Neural cell (in vitro differentiated cells): ENCODE measurements at regions not wholly inside any gene's neighbourhood (a gene's known extent, or its start where the extent isn't known, plus 50 kb on each side); places are given as distances from the start of the nearest gene placed in this dataset.

Source experiments
- H2AFZ ChIP-seq: fragments of 200-600, 300-800 bp; sonication (generic), shearing (Covaris generic); 2 replicates; pipeline ENCODE4 v1.6.0; 2014; ENCODE audit warnings: low read depth, mild to moderate bottlenecking, antibody characterized with exemption, low read length, moderate library complexity
- H3F3A ChIP-seq: fragments of 200-600 bp; shearing (Covaris generic); 2 replicates; pipeline ENCODE4 v1.6.1; 2016; ENCODE audit warnings: mild to moderate bottlenecking, moderate library complexity, mixed read lengths, antibody characterized with exemption, low read length; ENCODE audit not compliant: insufficient read depth, poor library complexity, severe bottlenecking
- H3K27ac ChIP-seq: fragments of 200-600, 300-800 bp; sonication (generic), shearing (Covaris generic); 2 replicates; pipeline ENCODE4 v1.5.1; 2014; ENCODE audit warnings: mild to moderate bottlenecking, low read length, moderate library complexity
- H3K27me3 ChIP-seq: fragments of 300-800, 200-600 bp; sonication (generic), shearing (Covaris generic); 2 replicates; pipeline ENCODE4 v1.6.0; 2014; ENCODE audit warnings: mild to moderate bottlenecking, low read depth, low read length, moderate library complexity; ENCODE audit not compliant: insufficient read depth
- H3K36me3 ChIP-seq: fragments of 300-800, 200-600 bp; sonication (generic), shearing (Covaris generic); 2 replicates; pipeline ENCODE4 v1.5.1; 2014; ENCODE audit warnings: mild to moderate bottlenecking, antibody characterized with exemption, low read length, moderate library complexity; ENCODE audit not compliant: insufficient read depth
- H3K4me2 ChIP-seq: fragments of 300-800, 200-600 bp; sonication (generic), shearing (Covaris generic); 2 replicates; pipeline ENCODE4 v1.6.0; 2014; ENCODE audit warnings: mild to moderate bottlenecking, low read length
- H3K4me3 ChIP-seq: fragments of 300-800, 200-600 bp; sonication (generic), shearing (Covaris generic); 2 replicates; pipeline ENCODE4 v1.5.1; 2014; ENCODE audit warnings: mild to moderate bottlenecking, low read length, moderate library complexity
- H3K79me2 ChIP-seq: fragments of 200-600 bp; shearing (Covaris generic); replicated peaks from 2 replicates; pipeline ENCODE4 v1.6.0; 2014; ENCODE audit warnings: mild to moderate bottlenecking, low read length, moderate library complexity; ENCODE audit not compliant: insufficient read depth
- H3K9ac ChIP-seq: fragments of 300-800, 200-600 bp; sonication (generic), shearing (Covaris generic); 2 replicates; pipeline ENCODE4 v1.6.1; 2016; ENCODE audit warnings: mild to moderate bottlenecking, low read length, mixed read lengths
- H3K9me2 ChIP-seq: fragments of 200-600 bp; shearing (Covaris generic); 2 replicates; pipeline ENCODE4 v1.6.1; 2016; ENCODE audit warnings: mild to moderate bottlenecking, low read length, mixed read lengths; ENCODE audit not compliant: insufficient read depth
- H3K9me3 ChIP-seq: fragments of 200-600, 300-800 bp; sonication (generic), shearing (Covaris generic); 2 replicates; pipeline ENCODE4 v1.6.1; 2016; ENCODE audit warnings: mild to moderate bottlenecking, mixed run types, low read length, moderate library complexity, mixed read lengths
- H4K20me1 ChIP-seq: fragments of 200-600 bp; shearing (Covaris generic); 2 replicates; pipeline ENCODE4 v1.6.1; 2016; ENCODE audit warnings: mild to moderate bottlenecking, mixed run types; ENCODE audit not compliant: insufficient read depth
- EP300 ChIP-seq: fragments of 450-650 bp; conservative IDR thresholded peaks from 2 replicates; pipeline ENCODE4 v1.6.1; 2014; ENCODE audit warnings: antibody characterized with exemption, mild to moderate bottlenecking, moderate library complexity; ENCODE audit not compliant: poor library complexity, severe bottlenecking
- EZH2 ChIP-seq: fragments of 200-600, 300-800 bp; shearing (Covaris generic), sonication (generic); IDR thresholded peaks from 2 replicates; pipeline ENCODE4 v1.6.1; 2014; ENCODE audit warnings: antibody characterized with exemption, low read length, borderline replicate concordance, mild to moderate bottlenecking; ENCODE audit not compliant: insufficient read depth, poor library complexity, severe bottlenecking
- MXI1 ChIP-seq: fragments of 450-650 bp; conservative IDR thresholded peaks from 2 replicates; pipeline ENCODE4 v1.6.1; 2014; ENCODE audit warnings: antibody characterized with exemption, mild to moderate bottlenecking; ENCODE audit not compliant: poor library complexity, severe bottlenecking
- POLR2AphosphoS5 ChIP-seq: IDR thresholded peaks from 2 replicates; pipeline ENCODE4 v1.6.1; 2012
- RAD21 ChIP-seq: fragments of 450-650 bp; conservative IDR thresholded peaks from 2 replicates; pipeline ENCODE4 v1.6.1; 2014; ENCODE audit warnings: antibody characterized with exemption, mild to moderate bottlenecking, moderate library complexity
- SMC3 ChIP-seq: fragments of 450-650 bp; conservative IDR thresholded peaks from 2 replicates; pipeline ENCODE4 v1.6.1; 2014; ENCODE audit warnings: antibody characterized with exemption, mild to moderate bottlenecking, moderate library complexity; ENCODE audit not compliant: poor library complexity
- TAF1 ChIP-seq: IDR thresholded peaks from 2 replicates; pipeline ENCODE4 v1.6.1; 2012; ENCODE audit warnings: low read depth
- TF ChIP-seq, protein P1 (sequence below): fragments of 450-650 bp; IDR thresholded peaks from 2 replicates; pipeline ENCODE4 v1.5.1; 2014; ENCODE audit warnings: antibody characterized with exemption, mild to moderate bottlenecking, moderate library complexity; ENCODE audit not compliant: poor library complexity, severe bottlenecking
- TF ChIP-seq, protein P2 (sequence below): IDR thresholded peaks from 2 replicates; pipeline ENCODE4 v1.6.1; 2012; ENCODE audit warnings: borderline replicate concordance

DNA sequence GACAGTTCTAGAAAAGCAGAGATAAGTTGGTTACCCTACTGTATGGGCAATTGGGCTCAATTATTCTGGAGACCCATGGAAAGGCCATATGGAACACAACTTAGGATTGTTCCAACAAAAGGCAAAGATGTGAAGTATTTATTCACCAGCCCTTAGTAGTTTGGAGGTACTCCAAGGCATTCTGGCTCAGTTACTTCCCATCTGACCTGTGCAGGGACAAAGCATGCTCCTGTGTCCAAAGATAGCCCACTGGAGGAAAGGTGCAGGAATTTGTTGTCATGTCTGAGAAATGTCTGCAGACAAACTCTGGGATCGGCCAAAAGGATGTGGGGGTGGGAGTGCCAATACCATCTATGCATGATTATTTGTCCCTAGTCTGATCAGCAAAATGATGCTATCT lies 279.5 kb upstream of the PTGER4 start:
- H3K9ac ChIP-seq = no peak overlapping the region
- H3K4me3 ChIP-seq = no peak overlapping the region
- H3K9me2 ChIP-seq = no peaks in the 10 kb centered on the region
- no peak overlapping the region for H3K4me2 ChIP-seq
- peaks cover 4% of the 10 kb centered on the region for H3F3A ChIP-seq
- H3K27me3 ChIP-seq = no peaks in the 10 kb centered on the region
- no peaks in the 10 kb centered on the region for H3K36me3 ChIP-seq
- H3K27ac ChIP-seq = peak overlapping the region; percentile 81
- H4K20me1 ChIP-seq = no peaks in the 10 kb centered on the region
- H2AFZ ChIP-seq = no peak overlapping the region
- H3K9me3 ChIP-seq = no peaks in the 10 kb centered on the region
- H3K79me2 ChIP-seq = no peaks in the 10 kb centered on the region
- TF ChIP-seq EZH2 = no peak
- no peak for TF ChIP-seq EP300
- TF ChIP-seq RAD21 = no peak
- TF ChIP-seq MXI1 = no peak
- TF ChIP-seq, protein P1, sequence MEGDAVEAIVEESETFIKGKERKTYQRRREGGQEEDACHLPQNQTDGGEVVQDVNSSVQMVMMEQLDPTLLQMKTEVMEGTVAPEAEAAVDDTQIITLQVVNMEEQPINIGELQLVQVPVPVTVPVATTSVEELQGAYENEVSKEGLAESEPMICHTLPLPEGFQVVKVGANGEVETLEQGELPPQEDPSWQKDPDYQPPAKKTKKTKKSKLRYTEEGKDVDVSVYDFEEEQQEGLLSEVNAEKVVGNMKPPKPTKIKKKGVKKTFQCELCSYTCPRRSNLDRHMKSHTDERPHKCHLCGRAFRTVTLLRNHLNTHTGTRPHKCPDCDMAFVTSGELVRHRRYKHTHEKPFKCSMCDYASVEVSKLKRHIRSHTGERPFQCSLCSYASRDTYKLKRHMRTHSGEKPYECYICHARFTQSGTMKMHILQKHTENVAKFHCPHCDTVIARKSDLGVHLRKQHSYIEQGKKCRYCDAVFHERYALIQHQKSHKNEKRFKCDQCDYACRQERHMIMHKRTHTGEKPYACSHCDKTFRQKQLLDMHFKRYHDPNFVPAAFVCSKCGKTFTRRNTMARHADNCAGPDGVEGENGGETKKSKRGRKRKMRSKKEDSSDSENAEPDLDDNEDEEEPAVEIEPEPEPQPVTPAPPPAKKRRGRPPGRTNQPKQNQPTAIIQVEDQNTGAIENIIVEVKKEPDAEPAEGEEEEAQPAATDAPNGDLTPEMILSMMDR = no peak
- no peak for TF ChIP-seq TAF1
- TF ChIP-seq SMC3 = no peak
- TF ChIP-seq, protein P2, sequence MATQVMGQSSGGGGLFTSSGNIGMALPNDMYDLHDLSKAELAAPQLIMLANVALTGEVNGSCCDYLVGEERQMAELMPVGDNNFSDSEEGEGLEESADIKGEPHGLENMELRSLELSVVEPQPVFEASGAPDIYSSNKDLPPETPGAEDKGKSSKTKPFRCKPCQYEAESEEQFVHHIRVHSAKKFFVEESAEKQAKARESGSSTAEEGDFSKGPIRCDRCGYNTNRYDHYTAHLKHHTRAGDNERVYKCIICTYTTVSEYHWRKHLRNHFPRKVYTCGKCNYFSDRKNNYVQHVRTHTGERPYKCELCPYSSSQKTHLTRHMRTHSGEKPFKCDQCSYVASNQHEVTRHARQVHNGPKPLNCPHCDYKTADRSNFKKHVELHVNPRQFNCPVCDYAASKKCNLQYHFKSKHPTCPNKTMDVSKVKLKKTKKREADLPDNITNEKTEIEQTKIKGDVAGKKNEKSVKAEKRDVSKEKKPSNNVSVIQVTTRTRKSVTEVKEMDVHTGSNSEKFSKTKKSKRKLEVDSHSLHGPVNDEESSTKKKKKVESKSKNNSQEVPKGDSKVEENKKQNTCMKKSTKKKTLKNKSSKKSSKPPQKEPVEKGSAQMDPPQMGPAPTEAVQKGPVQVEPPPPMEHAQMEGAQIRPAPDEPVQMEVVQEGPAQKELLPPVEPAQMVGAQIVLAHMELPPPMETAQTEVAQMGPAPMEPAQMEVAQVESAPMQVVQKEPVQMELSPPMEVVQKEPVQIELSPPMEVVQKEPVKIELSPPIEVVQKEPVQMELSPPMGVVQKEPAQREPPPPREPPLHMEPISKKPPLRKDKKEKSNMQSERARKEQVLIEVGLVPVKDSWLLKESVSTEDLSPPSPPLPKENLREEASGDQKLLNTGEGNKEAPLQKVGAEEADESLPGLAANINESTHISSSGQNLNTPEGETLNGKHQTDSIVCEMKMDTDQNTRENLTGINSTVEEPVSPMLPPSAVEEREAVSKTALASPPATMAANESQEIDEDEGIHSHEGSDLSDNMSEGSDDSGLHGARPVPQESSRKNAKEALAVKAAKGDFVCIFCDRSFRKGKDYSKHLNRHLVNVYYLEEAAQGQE = no peak
- TF ChIP-seq POLR2AphosphoS5 = no peak

DNA sequence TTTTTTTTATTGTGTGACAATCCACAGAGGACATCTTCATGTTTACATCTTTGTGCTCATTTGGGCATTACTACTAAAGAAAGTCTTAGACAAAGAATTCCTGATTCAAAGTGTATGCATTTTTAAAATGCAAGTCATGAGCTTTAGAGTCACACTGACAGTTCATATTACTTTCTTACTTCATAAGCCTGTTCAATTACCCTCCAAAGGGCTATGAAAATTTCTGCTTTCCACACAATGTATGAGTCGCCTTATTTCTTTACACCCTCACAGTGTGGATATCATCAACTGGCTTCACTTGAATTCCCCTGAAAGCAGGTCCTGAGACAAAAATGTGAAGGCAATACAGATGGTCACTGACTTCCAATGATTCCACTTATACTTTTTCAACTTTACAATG lies 280.4 kb upstream of the PTGER4 start:
- peaks cover 4% of the 10 kb centered on the region for H3F3A ChIP-seq
- no peak overlapping the region for H2AFZ ChIP-seq
- H3K36me3 ChIP-seq = no peaks in the 10 kb centered on the region
- H3K9me2 ChIP-seq = no peaks in the 10 kb centered on the region
- H3K27ac ChIP-seq = no peak overlapping the region
- TF ChIP-seq, protein P1 = no peak
- TF ChIP-seq EP300 = no peak
- no peak for TF ChIP-seq POLR2AphosphoS5
- TF ChIP-seq RAD21 = no peak
- no peak for TF ChIP-seq MXI1
- TF ChIP-seq TAF1 = no peak
- TF ChIP-seq, protein P2 = no peak
- no peak for TF ChIP-seq EZH2
- no peak for TF ChIP-seq SMC3
- H3K4me3 ChIP-seq = no peak overlapping the region
- no peaks in the 10 kb centered on the region for H4K20me1 ChIP-seq
- H3K79me2 ChIP-seq = no peaks in the 10 kb centered on the region
- no peak overlapping the region for H3K4me2 ChIP-seq
- no peaks in the 10 kb centered on the region for H3K9me3 ChIP-seq
- H3K27me3 ChIP-seq = no peaks in the 10 kb centered on the region
- H3K9ac ChIP-seq = no peak overlapping the region
